HL-60 (cell line): ENCODE measurements at regions not wholly inside any gene's neighbourhood (a gene's known extent, or its start where the extent isn't known, plus 50 kb on each side); places are given as distances from the start of the nearest gene placed in this dataset.

Experiments
- SPI1 ChIP-seq: IDR thresholded peaks from 2 replicates; pipeline ENCODE4 v1.6.1; 2012; ENCODE audit warnings: low read depth, mild to moderate bottlenecking, borderline replicate concordance
- TF ChIP-seq, protein P1 (sequence below): IDR thresholded peaks from one replicate; pipeline ENCODE4 v1.5.1; 2011; ENCODE audit warnings: low read length, control low read depth, inconsistent platforms; ENCODE audit not compliant: insufficient read depth
- TF ChIP-seq, protein P2 (sequence below): IDR thresholded peaks from 2 replicates; pipeline ENCODE4 v1.6.1; 2012; ENCODE audit warnings: low read depth; ENCODE audit not compliant: insufficient replicate concordance

DNA sequence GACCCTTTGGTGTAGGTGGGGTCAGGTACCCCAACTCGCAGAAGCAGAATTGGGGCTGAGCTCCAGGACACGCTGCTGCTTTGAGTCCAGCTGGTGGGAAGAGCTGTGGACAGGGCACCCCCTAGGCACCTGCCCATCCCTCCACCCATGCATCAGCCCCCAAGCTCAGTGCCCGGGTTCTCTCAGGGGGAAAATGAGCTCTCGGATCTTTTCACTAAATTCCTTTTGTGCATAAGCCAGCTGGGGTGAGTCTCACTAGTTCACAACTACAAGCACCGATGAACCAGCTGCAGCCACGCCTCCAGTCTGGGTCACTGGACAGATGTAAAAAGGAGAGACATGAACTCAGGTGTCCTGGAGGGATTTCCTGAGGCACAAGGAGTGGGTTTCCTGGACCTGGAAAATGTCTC is 286.8 kb downstream of the CRLF2 start:
- TF ChIP-seq, protein P1, sequence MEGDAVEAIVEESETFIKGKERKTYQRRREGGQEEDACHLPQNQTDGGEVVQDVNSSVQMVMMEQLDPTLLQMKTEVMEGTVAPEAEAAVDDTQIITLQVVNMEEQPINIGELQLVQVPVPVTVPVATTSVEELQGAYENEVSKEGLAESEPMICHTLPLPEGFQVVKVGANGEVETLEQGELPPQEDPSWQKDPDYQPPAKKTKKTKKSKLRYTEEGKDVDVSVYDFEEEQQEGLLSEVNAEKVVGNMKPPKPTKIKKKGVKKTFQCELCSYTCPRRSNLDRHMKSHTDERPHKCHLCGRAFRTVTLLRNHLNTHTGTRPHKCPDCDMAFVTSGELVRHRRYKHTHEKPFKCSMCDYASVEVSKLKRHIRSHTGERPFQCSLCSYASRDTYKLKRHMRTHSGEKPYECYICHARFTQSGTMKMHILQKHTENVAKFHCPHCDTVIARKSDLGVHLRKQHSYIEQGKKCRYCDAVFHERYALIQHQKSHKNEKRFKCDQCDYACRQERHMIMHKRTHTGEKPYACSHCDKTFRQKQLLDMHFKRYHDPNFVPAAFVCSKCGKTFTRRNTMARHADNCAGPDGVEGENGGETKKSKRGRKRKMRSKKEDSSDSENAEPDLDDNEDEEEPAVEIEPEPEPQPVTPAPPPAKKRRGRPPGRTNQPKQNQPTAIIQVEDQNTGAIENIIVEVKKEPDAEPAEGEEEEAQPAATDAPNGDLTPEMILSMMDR: no peak
- no peak for TF ChIP-seq SPI1
- TF ChIP-seq, protein P2, sequence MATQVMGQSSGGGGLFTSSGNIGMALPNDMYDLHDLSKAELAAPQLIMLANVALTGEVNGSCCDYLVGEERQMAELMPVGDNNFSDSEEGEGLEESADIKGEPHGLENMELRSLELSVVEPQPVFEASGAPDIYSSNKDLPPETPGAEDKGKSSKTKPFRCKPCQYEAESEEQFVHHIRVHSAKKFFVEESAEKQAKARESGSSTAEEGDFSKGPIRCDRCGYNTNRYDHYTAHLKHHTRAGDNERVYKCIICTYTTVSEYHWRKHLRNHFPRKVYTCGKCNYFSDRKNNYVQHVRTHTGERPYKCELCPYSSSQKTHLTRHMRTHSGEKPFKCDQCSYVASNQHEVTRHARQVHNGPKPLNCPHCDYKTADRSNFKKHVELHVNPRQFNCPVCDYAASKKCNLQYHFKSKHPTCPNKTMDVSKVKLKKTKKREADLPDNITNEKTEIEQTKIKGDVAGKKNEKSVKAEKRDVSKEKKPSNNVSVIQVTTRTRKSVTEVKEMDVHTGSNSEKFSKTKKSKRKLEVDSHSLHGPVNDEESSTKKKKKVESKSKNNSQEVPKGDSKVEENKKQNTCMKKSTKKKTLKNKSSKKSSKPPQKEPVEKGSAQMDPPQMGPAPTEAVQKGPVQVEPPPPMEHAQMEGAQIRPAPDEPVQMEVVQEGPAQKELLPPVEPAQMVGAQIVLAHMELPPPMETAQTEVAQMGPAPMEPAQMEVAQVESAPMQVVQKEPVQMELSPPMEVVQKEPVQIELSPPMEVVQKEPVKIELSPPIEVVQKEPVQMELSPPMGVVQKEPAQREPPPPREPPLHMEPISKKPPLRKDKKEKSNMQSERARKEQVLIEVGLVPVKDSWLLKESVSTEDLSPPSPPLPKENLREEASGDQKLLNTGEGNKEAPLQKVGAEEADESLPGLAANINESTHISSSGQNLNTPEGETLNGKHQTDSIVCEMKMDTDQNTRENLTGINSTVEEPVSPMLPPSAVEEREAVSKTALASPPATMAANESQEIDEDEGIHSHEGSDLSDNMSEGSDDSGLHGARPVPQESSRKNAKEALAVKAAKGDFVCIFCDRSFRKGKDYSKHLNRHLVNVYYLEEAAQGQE: no peak
